NK-92 treated with Interleukin-12 subunit alpha and Interleukin-12 subunit beta, amount 100 ng/mL, for 24 hours (cell line): ENCODE measurements at regions not wholly inside any gene's neighbourhood (a gene's known extent, or its start where the extent isn't known, plus 50 kb on each side); places are given as distances from the start of the nearest gene placed in this dataset.
"Not testable (repeated sequence)": the region's sequence is repeated elsewhere in the genome, so short reads cannot be mapped to it uniquely, and the experiment has no call there.

Experiments
- DNase-seq: peaks from one replicate; lab custom pipeline; 2025; lab: John Stamatoyannopoulos, UW

- not testable (repeated sequence) for DNase-seq
Observed at GRCh38 chr6:86731631-86732030, 205.7 kb upstream of the HTR1E start.

- not testable (repeated sequence) for DNase-seq
Observed at GRCh38 chr6:86730772-86731171, 206.6 kb upstream of the HTR1E start.

GRCh38 chr6:86730216-86730615 lies 207.1 kb upstream of the HTR1E start:
- DNase-seq = no peak

- DNase-seq = no peak
Observed at GRCh38 chr6:86728976-86729375, 208.4 kb upstream of the HTR1E start.

GRCh38 chr6:86724695-86725094 lies 212.6 kb upstream of the HTR1E start:
- DNase-seq = no peak

GRCh38 chr6:86723729-86724128 lies 213.6 kb upstream of the HTR1E start:
- no peak for DNase-seq

GRCh38 chr6:86723151-86723550 lies 214.2 kb upstream of the HTR1E start:
- DNase-seq = no peak

GRCh38 chr6:86722131-86722530 lies 215.2 kb upstream of the HTR1E start:
- no peak for DNase-seq

GRCh38 chr6:86715676-86716075 lies 221.7 kb upstream of the HTR1E start:
- no peak for DNase-seq

GRCh38 chr6:86712039-86712438 lies 225.3 kb upstream of the HTR1E start:
- DNase-seq = no peak

GRCh38 chr6:86707545-86708120 lies 229.7 kb upstream of the HTR1E start:
- DNase-seq = no peak

GRCh38 chr6:86706449-86706848 lies 230.9 kb upstream of the HTR1E start:
- DNase-seq = no peak

GRCh38 chr6:86701228-86701627 lies 236.1 kb upstream of the HTR1E start:
- DNase-seq = not testable (repeated sequence)

- DNase-seq = no peak
Observed at GRCh38 chr6:86686496-86686895, 250.8 kb upstream of the HTR1E start.

- no peak for DNase-seq
Observed at GRCh38 chr6:86685230-86685797, 252.0 kb upstream of the HTR1E start.

GRCh38 chr6:86683132-86683908 lies 254.0 kb upstream of the HTR1E start:
- no peak for DNase-seq

GRCh38 chr6:86682297-86682696 lies 255.0 kb upstream of the HTR1E start:
- DNase-seq = no peak

- not testable (repeated sequence) for DNase-seq
Observed at GRCh38 chr6:86681140-86681539, 256.2 kb upstream of the HTR1E start.

- not testable (repeated sequence) for DNase-seq
Observed at GRCh38 chr6:86672125-86672524, 265.2 kb upstream of the HTR1E start.

- DNase-seq = no peak
Observed at GRCh38 chr6:86657192-86657591, 280.1 kb upstream of the HTR1E start.

GRCh38 chr6:86629123-86629522 lies 308.2 kb upstream of the HTR1E start:
- no peak for DNase-seq

- DNase-seq = no peak
Observed at GRCh38 chr6:86619428-86619827, 317.9 kb upstream of the HTR1E start.

GRCh38 chr6:86615299-86615698 lies 322.0 kb upstream of the HTR1E start:
- no peak for DNase-seq
